HG02678 (cell line): ENCODE measurements at regions not wholly inside any gene's neighbourhood (a gene's known extent, or its start where the extent isn't known, plus 50 kb on each side); places are given as distances from the start of the nearest gene placed in this dataset.
"Not testable (repeated sequence)": the region's sequence is repeated elsewhere in the genome, so short reads cannot be mapped to it uniquely, and the experiment has no call there.

Experiments used
- ATAC-seq: cut with Tn5 transposase; IDR thresholded peaks from one replicate; pipeline ENCODE4 v1.9.1; 2021; ENCODE audit warnings: mild to moderate bottlenecking, moderate library complexity; ENCODE audit not compliant: unreplicated experiment

- ATAC-seq = no peak
Observed at GRCh38 chr2:116761864-116762263, 1052.6 kb upstream of the DDX18 start.

- no peak for ATAC-seq
Observed at GRCh38 chr2:116769514-116769913, 1045.0 kb upstream of the DDX18 start.

- no peak for ATAC-seq
Observed at GRCh38 chr2:116776556-116776955, 1037.9 kb upstream of the DDX18 start.

- no peak for ATAC-seq
Observed at GRCh38 chr2:116787848-116788247, 1026.6 kb upstream of the DDX18 start.

GRCh38 chr2:116802671-116803070 is 1011.8 kb upstream of the DDX18 start:
- ATAC-seq = no peak

GRCh38 chr2:116804901-116805300 is 1009.6 kb upstream of the DDX18 start:
- no peak for ATAC-seq

- ATAC-seq = not testable (repeated sequence)
Observed at GRCh38 chr2:116806505-116806904, 1008.0 kb upstream of the DDX18 start.

- ATAC-seq = no peak
Observed at GRCh38 chr2:116809109-116809508, 1005.4 kb upstream of the DDX18 start.

- ATAC-seq = no peak
Observed at GRCh38 chr2:116810071-116810470, 1004.4 kb upstream of the DDX18 start.

- ATAC-seq = no peak
Observed at GRCh38 chr2:116810645-116811044, 1003.8 kb upstream of the DDX18 start.

- ATAC-seq = no peak
Observed at GRCh38 chr2:116819355-116819754, 995.1 kb upstream of the DDX18 start.

GRCh38 chr2:116820986-116821385 is 993.5 kb upstream of the DDX18 start:
- no peak for ATAC-seq

- ATAC-seq = not testable (repeated sequence)
Observed at GRCh38 chr2:116829543-116829942, 984.9 kb upstream of the DDX18 start.

- no peak for ATAC-seq
Observed at GRCh38 chr2:116832148-116832547, 982.3 kb upstream of the DDX18 start.

- no peak for ATAC-seq
Observed at GRCh38 chr2:116833052-116833451, 981.4 kb upstream of the DDX18 start.

- no peak for ATAC-seq
Observed at GRCh38 chr2:116842164-116842563, 972.3 kb upstream of the DDX18 start.

- ATAC-seq = no peak
Observed at GRCh38 chr2:116859708-116860107, 954.8 kb upstream of the DDX18 start.

- no peak for ATAC-seq
Observed at GRCh38 chr2:116874021-116874420, 940.5 kb upstream of the DDX18 start.

GRCh38 chr2:116877274-116877673 is 937.2 kb upstream of the DDX18 start:
- no peak for ATAC-seq

GRCh38 chr2:116877944-116878343 is 936.5 kb upstream of the DDX18 start:
- no peak for ATAC-seq

GRCh38 chr2:116879650-116880160 is 934.8 kb upstream of the DDX18 start:
- ATAC-seq = no peak

GRCh38 chr2:116891191-116891590 is 923.3 kb upstream of the DDX18 start:
- no peak for ATAC-seq

GRCh38 chr2:116911540-116911939 is 903.0 kb upstream of the DDX18 start:
- no peak for ATAC-seq

GRCh38 chr2:116915673-116916072 is 898.8 kb upstream of the DDX18 start:
- no peak for ATAC-seq
